SK-N-MC (cell line): ENCODE measurements at regions not wholly inside any gene's neighbourhood (a gene's known extent, or its start where the extent isn't known, plus 50 kb on each side); places are given as distances from the start of the nearest gene placed in this dataset.

Experiments
- DNase-seq: peaks from one replicate; pipeline ENCODE4 v3.0.0-alpha.2; 2011; ENCODE audit warnings: low read depth, low spot score
- H3K27ac ChIP-seq: fragments of 200-600 bp; sonication (generic); 2 replicates; pipeline ENCODE4 v1.5.1; 2016; ENCODE audit warnings: mixed run types
- H3K36me3 ChIP-seq: fragments of 200-600 bp; sonication (generic); 2 replicates; pipeline ENCODE4 v1.6.1; 2017; ENCODE audit warnings: antibody characterized with exemption, low read length, mixed read lengths; ENCODE audit not compliant: insufficient read depth
- H3K4me3 ChIP-seq: fragments of 200-600 bp; sonication (generic); 2 replicates; pipeline ENCODE4 v1.5.1; 2016
- H3K9ac ChIP-seq: fragments of 200-600 bp; sonication (generic); 2 replicates; pipeline ENCODE4 v1.8.0; 2017; ENCODE audit warnings: mixed run types, mixed read lengths; ENCODE audit not compliant: insufficient read length
- H3K9me3 ChIP-seq: fragments of 200-600 bp; sonication (generic); 2 replicates; pipeline ENCODE4 v1.6.1; 2017; ENCODE audit warnings: low read depth, mild to moderate bottlenecking, antibody characterized with exemption, low read length, moderate library complexity, mixed read lengths
- EZH2 ChIP-seq: fragments of 200-600 bp; sonication (generic); IDR thresholded peaks from one replicate; pipeline ENCODE4 v1.6.1; 2017; ENCODE audit warnings: antibody characterized with exemption
- FOXP2 ChIP-seq: optimal IDR thresholded peaks from 2 replicates; pipeline ENCODE3; 2011; ENCODE audit warnings: mild to moderate bottlenecking, moderate library complexity; ENCODE audit not compliant: insufficient read depth; ENCODE audit errors: extremely low read length, control extremely low read depth
- POLR2AphosphoS5 ChIP-seq: IDR thresholded peaks from 2 replicates; pipeline ENCODE4 v1.6.1; 2012; ENCODE audit warnings: mild to moderate bottlenecking, low read depth, low read length, borderline replicate concordance

DNA sequence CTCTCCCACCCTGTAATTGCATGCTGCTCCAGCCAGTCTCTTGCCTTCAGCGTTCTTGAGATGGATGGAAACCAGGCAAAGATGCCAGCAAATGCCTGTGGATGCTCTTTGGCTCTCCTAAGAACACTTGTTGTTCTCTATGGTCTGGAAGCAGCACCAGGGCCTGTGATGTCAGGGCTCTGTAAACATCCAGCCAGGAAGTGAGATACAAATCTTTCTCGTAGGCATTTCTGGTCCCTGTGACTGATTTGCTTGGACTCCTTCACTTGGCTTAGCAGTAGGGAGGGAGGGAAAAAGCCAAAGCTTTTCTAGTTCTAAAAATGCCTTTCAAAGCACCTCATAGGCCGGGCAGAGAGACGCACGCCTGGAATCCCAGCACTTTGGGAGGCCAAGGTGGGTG lies 201.3 kb downstream of the REEP3 start:
- H3K36me3 ChIP-seq: no peaks in the 10 kb centered on the region
- H3K9me3 ChIP-seq: no peaks in the 10 kb centered on the region
- no peak for DNase-seq
- H3K27ac ChIP-seq: no peak overlapping the region
- TF ChIP-seq EZH2 (no peak), POLR2AphosphoS5 (no peak), FOXP2 (no peak)
- no peak overlapping the region for H3K9ac ChIP-seq
- no peak overlapping the region for H3K4me3 ChIP-seq

DNA sequence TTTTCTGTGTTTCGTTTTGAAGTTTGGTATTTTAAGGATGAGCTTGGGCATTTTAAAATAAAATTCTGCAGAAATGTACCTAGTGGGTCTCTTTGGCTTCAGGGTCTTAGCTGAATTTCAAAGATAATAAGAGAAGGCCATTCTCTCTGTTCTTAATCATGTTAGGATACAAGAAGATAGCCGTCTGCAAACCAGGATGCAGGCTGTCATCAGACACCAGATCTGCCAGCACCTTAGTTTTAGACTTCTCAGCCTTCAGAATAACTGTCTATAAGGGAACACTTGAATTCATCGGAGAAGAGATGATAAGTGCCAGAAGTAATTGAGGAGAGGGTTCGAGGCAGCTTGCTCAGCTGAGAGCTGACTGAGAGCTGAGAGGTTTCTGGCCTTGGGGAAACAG lies 202.1 kb downstream of the REEP3 start:
- no peak overlapping the region for H3K9ac ChIP-seq
- H3K4me3 ChIP-seq: no peak overlapping the region
- no peak for DNase-seq
- TF ChIP-seq POLR2AphosphoS5 (no peak), EZH2 (no peak), FOXP2 (no peak)
- no peaks in the 10 kb centered on the region for H3K9me3 ChIP-seq
- no peak overlapping the region for H3K27ac ChIP-seq
- H3K36me3 ChIP-seq: no peaks in the 10 kb centered on the region

GRCh38 chr10:63723741-63724140 lies 202.5 kb downstream of the REEP3 start:
- no peak overlapping the region for H3K9ac ChIP-seq
- no peak for TF ChIP-seq EZH2
- no peak for TF ChIP-seq POLR2AphosphoS5
- no peak for TF ChIP-seq FOXP2
- no peaks in the 10 kb centered on the region for H3K36me3 ChIP-seq
- no peak overlapping the region for H3K27ac ChIP-seq
- DNase-seq: no peak
- H3K9me3 ChIP-seq: no peaks in the 10 kb centered on the region
- no peak overlapping the region for H3K4me3 ChIP-seq

DNA sequence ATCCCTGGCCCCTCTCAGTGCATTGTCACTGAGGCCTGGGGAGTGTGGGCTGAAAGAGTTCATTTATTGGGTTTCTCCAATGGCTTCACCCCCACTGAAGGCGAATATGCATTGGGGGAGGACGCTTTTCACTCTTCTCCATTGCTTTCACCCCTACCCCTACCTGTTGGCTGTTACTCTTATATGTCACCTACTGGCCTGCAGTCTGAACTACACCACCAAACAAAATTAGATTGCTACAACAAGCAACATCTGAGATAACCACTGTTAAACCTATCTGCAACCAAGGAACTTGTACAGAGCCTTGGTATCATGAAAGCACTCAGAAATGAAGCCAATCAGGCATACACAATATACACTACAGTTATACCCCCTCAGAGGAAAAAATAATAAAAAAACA lies 203.7 kb downstream of the REEP3 start:
- H3K9me3 ChIP-seq: no peaks in the 10 kb centered on the region
- H3K9ac ChIP-seq: no peak overlapping the region

DNA sequence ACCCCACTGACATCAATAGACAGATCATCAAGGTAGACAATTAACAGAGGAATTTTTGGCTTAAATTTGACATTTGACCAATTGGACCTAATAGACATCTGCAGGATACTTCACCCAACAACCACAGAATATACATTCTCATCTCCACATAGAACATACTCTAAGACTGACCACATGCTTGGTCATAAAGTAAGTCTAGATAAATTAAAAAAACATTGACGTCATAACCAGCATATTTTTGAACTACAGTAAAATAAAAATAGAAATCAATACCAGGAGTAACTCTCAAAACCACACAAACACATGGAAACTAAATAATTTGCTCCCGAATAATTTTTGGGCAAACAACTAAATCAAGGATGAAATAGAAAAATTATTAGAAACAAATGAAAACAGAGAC lies 205.7 kb downstream of the REEP3 start:
- Histone ChIP-seq H3K9ac (no peak overlapping the region), H3K9me3 (no peaks in the 10 kb centered on the region), H3K27ac (no peak overlapping the region), H3K36me3 (no peaks in the 10 kb centered on the region), H3K4me3 (no peak overlapping the region)
- DNase-seq: no peak
- TF ChIP-seq EZH2: no peak
- no peak for TF ChIP-seq FOXP2
- TF ChIP-seq POLR2AphosphoS5: no peak

More for the DNA sequence above, 203.7 kb downstream of the REEP3 start:
- DNase-seq: no peak
- H3K36me3 ChIP-seq: no peaks in the 10 kb centered on the region
- no peak overlapping the region for H3K27ac ChIP-seq
- no peak overlapping the region for H3K4me3 ChIP-seq
- TF ChIP-seq EZH2 (no peak), POLR2AphosphoS5 (no peak), FOXP2 (no peak)

- DNase-seq: no peak
- TF ChIP-seq FOXP2: no peak
- no peak for TF ChIP-seq EZH2
- TF ChIP-seq POLR2AphosphoS5: no peak
- H3K27ac ChIP-seq: no peak overlapping the region
- H3K4me3 ChIP-seq: no peak overlapping the region
- no peaks in the 10 kb centered on the region for H3K9me3 ChIP-seq
- H3K9ac ChIP-seq: no peak overlapping the region
- no peaks in the 10 kb centered on the region for H3K36me3 ChIP-seq
Observed at GRCh38 chr10:63727636-63728035, 206.4 kb downstream of the REEP3 start.

DNA sequence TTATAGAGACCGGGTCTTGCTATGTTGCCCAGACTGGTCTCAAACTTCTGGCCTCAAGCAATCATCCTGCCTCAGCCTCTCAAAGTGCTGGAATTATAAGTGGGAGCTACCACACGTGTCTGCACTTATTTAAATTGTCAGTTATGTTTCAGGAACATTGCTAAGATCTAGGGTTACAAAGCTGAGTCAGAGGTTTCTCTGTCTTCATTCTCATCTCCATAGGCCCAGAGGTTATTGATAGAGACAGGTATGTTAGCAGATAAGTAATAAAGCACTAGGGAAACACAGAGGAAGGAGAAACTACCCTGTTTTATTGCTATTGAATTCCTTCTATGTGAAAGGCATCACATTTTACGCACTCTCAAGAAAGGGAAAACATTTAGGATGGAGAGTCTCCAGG lies 214.1 kb downstream of the REEP3 start:
- no peaks in the 10 kb centered on the region for H3K36me3 ChIP-seq
- no peak overlapping the region for H3K9ac ChIP-seq
- DNase-seq: no peak
- no peak overlapping the region for H3K4me3 ChIP-seq
- H3K9me3 ChIP-seq: no peaks in the 10 kb centered on the region
- H3K27ac ChIP-seq: no peak overlapping the region
- TF ChIP-seq EZH2: no peak
- no peak for TF ChIP-seq FOXP2
- no peak for TF ChIP-seq POLR2AphosphoS5

- no peak overlapping the region for H3K9ac ChIP-seq
- no peak overlapping the region for H3K4me3 ChIP-seq
- no peaks in the 10 kb centered on the region for H3K36me3 ChIP-seq
- DNase-seq: no peak
- H3K9me3 ChIP-seq: no peaks in the 10 kb centered on the region
- H3K27ac ChIP-seq: no peak overlapping the region
- TF ChIP-seq EZH2 (no peak), POLR2AphosphoS5 (no peak), FOXP2 (no peak)
Observed at GRCh38 chr10:63738410-63738809, 217.2 kb downstream of the REEP3 start.

DNA sequence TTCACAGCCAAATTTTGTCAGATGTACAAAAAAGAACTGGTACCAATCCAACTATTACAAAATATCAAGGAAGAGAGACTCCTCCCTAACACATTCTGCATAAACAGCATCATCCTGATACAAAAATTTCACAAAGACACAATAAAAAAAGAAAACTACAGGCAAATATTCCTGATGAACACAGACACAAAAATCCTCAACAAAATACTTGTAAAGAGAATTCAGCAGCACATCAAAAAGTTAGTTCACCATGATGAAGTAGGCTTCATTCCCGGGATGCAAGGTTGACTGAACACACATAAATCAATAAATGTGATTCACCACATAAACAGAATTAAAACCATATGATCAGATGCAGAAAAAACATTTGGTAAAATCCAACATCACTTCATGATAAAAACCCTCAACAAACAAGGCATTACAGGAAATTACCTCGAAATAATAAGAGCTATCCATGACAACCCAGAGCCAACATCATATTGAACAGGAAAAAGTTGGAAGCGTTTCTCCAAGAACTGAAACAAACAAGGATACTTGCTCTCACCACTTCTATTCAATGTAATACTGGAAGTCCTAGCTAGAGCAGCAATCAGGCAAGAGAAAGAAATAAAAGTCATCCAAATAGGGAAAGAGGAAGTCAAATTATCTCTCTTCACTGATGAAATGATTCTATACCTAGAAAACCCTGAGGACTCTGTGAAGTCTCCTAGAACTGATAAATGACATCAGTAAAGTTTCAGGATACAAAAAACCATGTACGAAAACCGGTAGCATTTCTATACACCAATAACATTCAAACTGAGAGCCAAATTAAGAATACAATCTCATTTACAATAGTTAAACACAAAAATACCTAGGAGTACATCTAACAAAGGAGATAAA lies 223.1 kb downstream of the REEP3 start:
- TF ChIP-seq POLR2AphosphoS5 (no peak), FOXP2 (no peak), EZH2 (no peak)
- Histone ChIP-seq H3K9me3 (no peaks in the 10 kb centered on the region), H3K9ac (no peak overlapping the region), H3K27ac (0 out of 2 replicates have a peak overlapping the region, but pooled peaks have one; percentile 13), H3K4me3 (no peak overlapping the region), H3K36me3 (no peaks in the 10 kb centered on the region)
- DNase-seq: no peak
